CD4-positive, alpha-beta T cell treated with Interleukin-6 at 100 ng/mL for 8 hours (primary cell): ENCODE measurements at regions not wholly inside any gene's neighbourhood (a gene's known extent, or its start where the extent isn't known, plus 50 kb on each side); places are given as distances from the start of the nearest gene placed in this dataset.

Source experiments
- DNase-seq: peaks from one replicate; pipeline ENCODE4 v3.0.0-alpha.2; 2020; ENCODE audit warnings: mixed read lengths, low spot score

GRCh38 chr12:25828188-25828587 lies 130.3 kb upstream of the RASSF8 start:
- DNase-seq = no peak

GRCh38 chr12:25829192-25829591 lies 129.3 kb upstream of the RASSF8 start:
- DNase-seq = no peak

GRCh38 chr12:25830456-25830855 lies 128.0 kb upstream of the RASSF8 start:
- DNase-seq = no peak

GRCh38 chr12:25833657-25834056 lies 124.8 kb upstream of the RASSF8 start:
- no peak for DNase-seq

- no peak for DNase-seq
Observed at GRCh38 chr12:25835385-25835784, 123.1 kb upstream of the RASSF8 start.

GRCh38 chr12:25838007-25838406 lies 120.5 kb upstream of the RASSF8 start:
- no peak for DNase-seq

- no peak for DNase-seq
Observed at GRCh38 chr12:25839470-25839869, 119.0 kb upstream of the RASSF8 start.

- DNase-seq = no peak
Observed at GRCh38 chr12:25840678-25841465, 117.6 kb upstream of the RASSF8 start.

GRCh38 chr12:25842254-25842653 lies 116.2 kb upstream of the RASSF8 start:
- no peak for DNase-seq

- no peak for DNase-seq
Observed at GRCh38 chr12:25843976-25844375, 114.5 kb upstream of the RASSF8 start.

- no peak for DNase-seq
Observed at GRCh38 chr12:25845415-25845814, 113.1 kb upstream of the RASSF8 start.

- DNase-seq = no peak
Observed at GRCh38 chr12:25852792-25853191, 105.7 kb upstream of the RASSF8 start.

GRCh38 chr12:25853316-25854095 lies 105.0 kb upstream of the RASSF8 start:
- no peak for DNase-seq

- DNase-seq = no peak
Observed at GRCh38 chr12:25854991-25855390, 103.5 kb upstream of the RASSF8 start.

GRCh38 chr12:25855716-25856115 lies 102.8 kb upstream of the RASSF8 start:
- DNase-seq = no peak

- DNase-seq = peak; percentile 4
Observed at GRCh38 chr12:25859976-25860375, 98.5 kb upstream of the RASSF8 start.

- no peak for DNase-seq
Observed at GRCh38 chr12:25861226-25861625, 97.3 kb upstream of the RASSF8 start.

- no peak for DNase-seq
Observed at GRCh38 chr12:25864306-25865276, 93.9 kb upstream of the RASSF8 start.

GRCh38 chr12:25866586-25867378 lies 91.7 kb upstream of the RASSF8 start:
- DNase-seq = no peak

- no peak for DNase-seq
Observed at GRCh38 chr12:25868193-25868592, 90.3 kb upstream of the RASSF8 start.

- no peak for DNase-seq
Observed at GRCh38 chr12:25872137-25872536, 86.3 kb upstream of the RASSF8 start.
